ENCODE measurements at regions not wholly inside any gene's neighbourhood (a gene's known extent, or its start where the extent isn't known, plus 50 kb on each side); places are given as distances from the start of the nearest gene placed in this dataset.

GRCh38 chr6:15966000-15966520, 162.8 kb upstream of the MYLIP start:
- TF ChIP-seq CTCF (IDR thresholded peaks at IDR 0.05; ENCODE audit: low read depth, low read length, poor library complexity, severe bottlenecking) (no peak), EZH2phosphoT487 (IDR thresholded peaks at IDR 0.05; ENCODE audit: borderline replicate concordance, low read length) (no peak)

Measured in DOHH2 (cell line).